Progenitor cell of endocrine pancreas (in vitro differentiated cells): ENCODE measurements at regions not wholly inside any gene's neighbourhood (a gene's known extent, or its start where the extent isn't known, plus 50 kb on each side); places are given as distances from the start of the nearest gene placed in this dataset.

ENCODE experiments used
- DNase-seq: peaks from one replicate; pipeline ENCODE4 v3.0.0; 2021; ENCODE audit warnings: low spot score; ENCODE audit not compliant: unreplicated experiment
- H3K27ac Mint-ChIP-seq: 2 replicates; pipeline ENCODE4 v1.8.0; 2021; ENCODE audit warnings: mild to moderate bottlenecking, moderate library complexity, mixed read lengths
- H3K27me3 Mint-ChIP-seq: 2 replicates; pipeline ENCODE4 v1.8.0; 2021; ENCODE audit warnings: mixed read lengths
- H3K36me3 Mint-ChIP-seq: 2 replicates; pipeline ENCODE4 v1.8.0; 2022; ENCODE audit warnings: mixed read lengths; ENCODE audit not compliant: insufficient read depth
- H3K4me1 Mint-ChIP-seq: 2 replicates; pipeline ENCODE4 v1.8.0; 2021; ENCODE audit warnings: low read depth, mixed read lengths
- H3K4me3 Mint-ChIP-seq: 2 replicates; pipeline ENCODE4 v1.8.0; 2021; ENCODE audit warnings: low read depth, mild to moderate bottlenecking, moderate library complexity, mixed read lengths
- H3K9me3 Mint-ChIP-seq: 2 replicates; pipeline ENCODE4 v1.8.0; 2021; ENCODE audit warnings: low read depth, mixed read lengths
- TF ChIP-seq, protein P1 (sequence below): fragments of 200-600 bp; sonication (generic); IDR thresholded peaks from one replicate; pipeline ENCODE4 v1.5.0; 2021; ENCODE audit warnings: antibody characterized with exemption, mild to moderate bottlenecking; ENCODE audit not compliant: unreplicated experiment

DNA sequence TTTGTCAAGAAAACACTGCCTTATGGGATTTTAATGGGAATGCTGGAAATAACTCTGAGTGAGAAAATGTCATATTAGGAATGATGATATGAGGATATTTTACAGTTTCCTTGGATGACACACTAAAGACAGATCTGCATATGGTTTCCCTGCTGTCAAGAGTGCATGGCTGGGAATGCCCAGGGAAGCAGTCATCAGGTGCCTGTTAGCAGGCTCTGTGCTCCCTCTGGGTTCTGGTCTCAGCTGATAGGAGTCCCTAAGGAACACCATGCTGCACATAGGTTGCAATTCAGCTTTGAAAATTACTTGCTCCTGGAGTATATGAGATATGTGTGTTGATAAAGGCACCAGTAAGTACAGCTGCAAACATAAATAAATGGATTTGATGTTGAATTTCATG, 1064.6 kb downstream of the TUSC7 start:
- no peak for DNase-seq
- no peak overlapping the region for H3K27ac Mint-ChIP-seq
- no peaks in the 10 kb centered on the region for H3K4me1 Mint-ChIP-seq
- TF ChIP-seq, protein P1, sequence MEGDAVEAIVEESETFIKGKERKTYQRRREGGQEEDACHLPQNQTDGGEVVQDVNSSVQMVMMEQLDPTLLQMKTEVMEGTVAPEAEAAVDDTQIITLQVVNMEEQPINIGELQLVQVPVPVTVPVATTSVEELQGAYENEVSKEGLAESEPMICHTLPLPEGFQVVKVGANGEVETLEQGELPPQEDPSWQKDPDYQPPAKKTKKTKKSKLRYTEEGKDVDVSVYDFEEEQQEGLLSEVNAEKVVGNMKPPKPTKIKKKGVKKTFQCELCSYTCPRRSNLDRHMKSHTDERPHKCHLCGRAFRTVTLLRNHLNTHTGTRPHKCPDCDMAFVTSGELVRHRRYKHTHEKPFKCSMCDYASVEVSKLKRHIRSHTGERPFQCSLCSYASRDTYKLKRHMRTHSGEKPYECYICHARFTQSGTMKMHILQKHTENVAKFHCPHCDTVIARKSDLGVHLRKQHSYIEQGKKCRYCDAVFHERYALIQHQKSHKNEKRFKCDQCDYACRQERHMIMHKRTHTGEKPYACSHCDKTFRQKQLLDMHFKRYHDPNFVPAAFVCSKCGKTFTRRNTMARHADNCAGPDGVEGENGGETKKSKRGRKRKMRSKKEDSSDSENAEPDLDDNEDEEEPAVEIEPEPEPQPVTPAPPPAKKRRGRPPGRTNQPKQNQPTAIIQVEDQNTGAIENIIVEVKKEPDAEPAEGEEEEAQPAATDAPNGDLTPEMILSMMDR, result no peak
- peaks cover 7% of the 10 kb centered on the region for H3K9me3 Mint-ChIP-seq
- H3K36me3 Mint-ChIP-seq, result no peaks in the 10 kb centered on the region
- H3K27me3 Mint-ChIP-seq, result no peaks in the 10 kb centered on the region
- H3K4me3 Mint-ChIP-seq, result no peak overlapping the region

DNA sequence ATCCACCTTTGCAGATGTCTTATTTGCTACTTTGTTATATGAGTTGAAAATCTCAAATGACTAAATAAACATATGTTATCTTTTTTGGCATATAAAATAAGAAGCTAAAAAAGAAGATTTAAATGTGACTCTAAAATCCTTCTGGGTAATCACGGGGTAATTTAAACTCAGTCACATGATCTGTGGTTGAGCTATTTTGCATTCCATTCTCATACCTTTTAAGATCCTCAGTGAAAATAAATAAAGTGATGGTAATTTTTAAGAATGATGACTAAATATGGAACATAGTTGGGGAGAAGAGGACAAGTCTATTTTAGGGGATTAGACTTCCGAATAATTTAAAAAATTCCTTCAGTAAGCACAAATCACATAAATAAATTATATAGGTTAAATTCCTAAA, 1076.8 kb downstream of the TUSC7 start:
- Mint-ChIP-seq H3K9me3 (no peaks in the 10 kb centered on the region), H3K4me3 (no peak overlapping the region), H3K27me3 (no peaks in the 10 kb centered on the region), H3K27ac (no peak overlapping the region), H3K36me3 (no peaks in the 10 kb centered on the region), H3K4me1 (peaks cover 6% of the 10 kb centered on the region)
- DNase-seq, result no peak
- TF ChIP-seq, protein P1, result no peak

DNA sequence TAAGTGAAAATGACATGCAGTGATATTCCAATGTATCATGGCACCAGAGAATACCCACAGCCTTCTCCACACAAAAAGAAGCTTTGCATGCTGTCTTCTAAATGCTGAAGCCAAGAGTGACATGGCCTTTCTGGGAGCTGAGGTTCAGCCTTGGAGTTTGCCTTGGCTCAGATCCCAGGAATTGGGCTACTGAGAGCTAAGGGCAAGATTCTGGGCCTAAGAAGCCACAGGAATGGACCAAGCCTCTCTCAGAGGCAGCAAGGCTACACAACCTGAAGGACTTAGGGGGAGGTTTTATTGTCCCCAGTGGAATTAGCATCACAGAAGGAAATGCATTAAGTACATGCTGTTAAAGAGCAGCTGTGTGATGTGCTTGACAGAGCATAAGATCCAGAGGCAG, 1078.5 kb downstream of the TUSC7 start:
- H3K27me3 Mint-ChIP-seq, result no peaks in the 10 kb centered on the region

DNA sequence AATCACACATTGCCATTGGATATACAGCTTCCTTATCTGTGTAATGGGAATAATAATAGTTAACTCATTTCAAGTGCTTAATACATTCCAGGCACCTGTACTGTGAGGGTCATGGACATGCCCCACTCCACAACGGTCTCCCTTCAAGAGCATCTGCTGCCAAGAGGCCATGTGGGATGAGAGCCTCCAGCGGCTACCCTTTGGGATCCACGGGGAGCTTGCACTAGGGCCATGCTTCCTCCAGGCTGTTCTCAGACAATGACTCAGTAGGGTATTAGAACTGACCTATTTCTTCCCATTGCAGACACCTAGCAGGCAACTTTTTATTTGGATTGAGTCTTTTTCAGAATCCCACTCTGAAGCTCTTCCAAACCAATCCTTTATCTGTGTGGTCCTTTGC, 1078.9 kb downstream of the TUSC7 start:
- no peaks in the 10 kb centered on the region for H3K9me3 Mint-ChIP-seq
- TF ChIP-seq, protein P1, result no peak
- no peak overlapping the region for H3K27ac Mint-ChIP-seq
- DNase-seq, result no peak
- H3K27me3 Mint-ChIP-seq, result no peaks in the 10 kb centered on the region
- H3K36me3 Mint-ChIP-seq, result no peaks in the 10 kb centered on the region
- peaks cover 6% of the 10 kb centered on the region for H3K4me1 Mint-ChIP-seq
- no peak overlapping the region for H3K4me3 Mint-ChIP-seq

More for the DNA sequence above, 1078.5 kb downstream of the TUSC7 start:
- no peak overlapping the region for H3K27ac Mint-ChIP-seq
- H3K9me3 Mint-ChIP-seq, result no peaks in the 10 kb centered on the region
- H3K36me3 Mint-ChIP-seq, result no peaks in the 10 kb centered on the region
- H3K4me1 Mint-ChIP-seq, result peaks cover 6% of the 10 kb centered on the region
- TF ChIP-seq, protein P1, result no peak
- DNase-seq, result no peak
- no peak overlapping the region for H3K4me3 Mint-ChIP-seq

DNA sequence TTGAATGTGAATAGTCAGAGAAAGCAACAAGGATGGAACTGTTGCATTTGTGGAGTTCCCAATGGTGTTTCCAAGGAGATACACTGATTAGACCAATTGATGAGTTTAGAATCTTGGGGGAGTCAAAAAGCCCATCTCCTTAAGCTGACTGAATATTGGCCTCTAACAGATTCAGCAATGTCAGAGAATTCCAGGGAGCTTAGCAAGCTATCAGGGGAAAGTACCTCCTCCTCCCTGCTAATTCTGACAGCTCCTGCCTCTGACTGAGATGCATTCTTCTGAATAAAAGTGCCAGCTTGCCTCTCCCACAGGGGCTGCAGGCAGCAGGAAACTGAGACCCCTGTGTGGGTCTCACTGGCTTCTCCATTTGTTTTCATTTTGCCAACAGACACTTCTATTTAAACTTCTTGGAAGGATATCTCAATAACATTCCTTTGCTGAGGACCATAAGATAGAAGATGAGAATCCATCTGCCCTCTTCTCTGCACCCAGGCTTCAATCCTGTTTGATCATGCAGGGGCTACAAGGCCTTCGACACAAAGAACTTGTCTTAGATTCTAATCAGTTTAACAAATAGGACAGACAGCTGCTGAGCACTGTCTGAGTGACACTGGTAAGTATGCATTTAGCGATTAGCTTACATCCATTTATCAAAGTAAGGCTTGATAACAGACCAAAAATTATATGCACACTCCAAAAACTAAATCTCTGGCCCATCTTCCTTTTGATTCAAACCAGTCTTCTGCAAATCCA, 1080.8 kb downstream of the TUSC7 start:
- no peaks in the 10 kb centered on the region for H3K9me3 Mint-ChIP-seq
- no peak overlapping the region for H3K4me3 Mint-ChIP-seq
- DNase-seq, result no peak
- no peak overlapping the region for H3K27ac Mint-ChIP-seq
- no peaks in the 10 kb centered on the region for H3K36me3 Mint-ChIP-seq
- H3K4me1 Mint-ChIP-seq, result peaks cover 7% of the 10 kb centered on the region
- H3K27me3 Mint-ChIP-seq, result no peaks in the 10 kb centered on the region
- TF ChIP-seq, protein P1, result no peak
